ENCODE measurements at regions not wholly inside any gene's neighbourhood (a gene's known extent, or its start where the extent isn't known, plus 50 kb on each side); places are given as distances from the start of the nearest gene placed in this dataset.

DNA sequence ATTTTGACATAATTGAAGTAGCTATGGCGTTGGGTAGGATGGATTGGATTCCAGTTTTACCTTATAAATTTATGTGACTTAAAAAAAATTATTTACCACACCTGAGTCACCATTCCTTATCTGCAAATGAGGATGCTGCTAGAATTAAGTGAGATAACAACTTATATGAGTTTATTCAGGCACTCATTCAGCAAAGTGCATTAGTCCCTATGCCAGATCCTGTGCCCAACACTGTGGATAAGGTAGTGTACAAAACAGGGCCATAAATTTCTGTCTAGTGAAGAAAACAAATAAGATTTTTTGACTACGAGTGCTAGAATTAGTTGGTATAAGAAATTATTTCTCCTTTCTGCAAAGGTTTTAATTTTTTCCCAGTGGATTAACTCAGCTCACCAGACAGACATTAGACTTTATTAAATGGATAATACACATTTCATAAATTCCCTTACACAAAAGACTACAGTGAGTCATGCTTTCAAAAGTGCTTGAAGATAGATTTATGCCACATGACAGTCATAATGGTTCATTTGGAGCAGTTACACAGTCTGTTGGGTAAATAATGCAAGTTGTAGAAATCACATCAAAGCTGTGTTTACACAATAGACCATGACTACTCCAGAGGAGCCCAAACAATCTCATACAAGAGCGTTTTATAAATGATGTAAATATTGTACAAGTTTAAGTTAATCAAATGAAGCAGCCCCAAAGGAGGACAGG lies 129.9 kb upstream of the TGFBR2 start (continued):
- no peak for TF ChIP-seq CTBP2 (IDR thresholded peaks at IDR 0.05; ENCODE audit: borderline replicate concordance, insufficient read depth, insufficient read length, low read length)
- no peak for TF ChIP-seq BACH1 (IDR thresholded peaks at IDR 0.05; ENCODE audit: low read length)
- no peak for TF ChIP-seq JUN (IDR thresholded peaks at IDR 0.05; ENCODE audit: low read depth, low read length)
- no peak for TF ChIP-seq TAF1 (IDR thresholded peaks at IDR 0.05; ENCODE audit: low read depth, low read length)
- no peak for TF ChIP-seq CREB1 (IDR thresholded peaks at IDR 0.05)
